H1 (cell line): ENCODE measurements at regions not wholly inside any gene's neighbourhood (a gene's known extent, or its start where the extent isn't known, plus 50 kb on each side); places are given as distances from the start of the nearest gene placed in this dataset.
A peak's percentile ranks its signal among the peaks of the same experiment; 100 is the strongest.

Experiments
- ATF2 ChIP-seq: IDR thresholded peaks from 2 replicates; pipeline ENCODE4 v1.6.1; 2012; ENCODE audit warnings: low read length, inconsistent platforms
- BCL11A ChIP-seq, 2 experiments: IDR thresholded peaks; one replicate each; pipeline ENCODE4 v1.6.1; 2011; ENCODE audit warnings: low read depth in 2 of 2, low read length in 2 of 2, mild to moderate bottlenecking in 2 of 2
- CBX5 ChIP-seq: fragments of 300-800, 300-1000 bp; sonication (generic); IDR thresholded peaks from 2 replicates; pipeline ENCODE4 v1.7.1; 2016; ENCODE audit warnings: antibody characterized with exemption, low read length, low read depth
- CBX8 ChIP-seq: fragments of 300-800, 300-1000 bp; sonication (generic); IDR thresholded peaks from 2 replicates; pipeline ENCODE4 v1.7.1; 2016; ENCODE audit warnings: low read depth, low read length, borderline replicate concordance
- CHD2 ChIP-seq: IDR thresholded peaks from 2 replicates; pipeline ENCODE4 v1.6.1; 2012; ENCODE audit warnings: low read length, improper control_type of control experiment
- CTCF ChIP-seq, 3 experiments: IDR thresholded peaks; 1 replicate in 2 of 3; 2 replicates in 1 of 3; pipeline versions ENCODE4 v1.5.1 to v1.6.1; 2011; ENCODE audit warnings: low read length in 3 of 3, mild to moderate bottlenecking in 3 of 3, inconsistent platforms in 2 of 3, low read depth in 1 of 3, moderate library complexity in 1 of 3; ENCODE audit not compliant: insufficient read depth in 1 of 3; ENCODE audit errors: control extremely low read depth in 1 of 3
- E2F6 ChIP-seq: IDR thresholded peaks from 2 replicates; pipeline ENCODE4 v1.6.1; 2012; ENCODE audit warnings: inconsistent platforms
- EP300 ChIP-seq, 2 experiments: IDR thresholded peaks; 1 replicate in 1 of 2; 2 replicates in 1 of 2; pipeline ENCODE4 v1.6.1; 2011 to 2012; ENCODE audit warnings: low read depth in 2 of 2, low read length in 2 of 2, mild to moderate bottlenecking in 2 of 2, borderline replicate concordance in 1 of 2, inconsistent platforms in 1 of 2, moderate library complexity in 1 of 2
- EZH2 ChIP-seq: fragments of 200-600 bp; sonication (generic); IDR thresholded peaks from 2 replicates; pipeline ENCODE4 v1.7.1; 2012; ENCODE audit warnings: low read depth, mild to moderate bottlenecking, moderate library complexity, low read length, inconsistent platforms; ENCODE audit not compliant: severe bottlenecking
- HDAC6 ChIP-seq: IDR thresholded peaks from one replicate; pipeline ENCODE4 v1.7.1; 2012; ENCODE audit warnings: low read depth, mild to moderate bottlenecking, inconsistent platforms, low read length, moderate library complexity
- JUND ChIP-seq: IDR thresholded peaks from 2 replicates; pipeline ENCODE4 v1.6.1; 2011; ENCODE audit warnings: mild to moderate bottlenecking, improper control_type of control experiment, low read length
- KDM4A ChIP-seq: IDR thresholded peaks from one replicate; pipeline ENCODE4 v1.7.1; 2012; ENCODE audit warnings: low read depth, mild to moderate bottlenecking, moderate library complexity, low read length, inconsistent platforms; ENCODE audit not compliant: severe bottlenecking
- KDM5A ChIP-seq: fragments of 200-600 bp; IDR thresholded peaks from 2 replicates; pipeline ENCODE4 v1.7.1; 2012; ENCODE audit warnings: mild to moderate bottlenecking, low read length, inconsistent platforms, mixed read lengths
- POLR2AphosphoS5 ChIP-seq: IDR thresholded peaks from 2 replicates; pipeline ENCODE4 v1.6.1; 2011; ENCODE audit warnings: low read depth, low read length
- RBBP5 ChIP-seq: IDR thresholded peaks from 2 replicates; pipeline ENCODE4 v1.7.1; 2012; ENCODE audit warnings: low read depth, mild to moderate bottlenecking, inconsistent platforms, low read length, moderate library complexity, borderline replicate concordance
- RXRA ChIP-seq: IDR thresholded peaks from 2 replicates; pipeline ENCODE4 v1.6.1; 2011; ENCODE audit warnings: low read depth, mild to moderate bottlenecking, low read length, moderate library complexity; ENCODE audit not compliant: insufficient read depth
- SAP30 ChIP-seq: fragments of 300-600 bp; sonication (generic); IDR thresholded peaks from 2 replicates; pipeline ENCODE4 v1.7.1; 2012; ENCODE audit warnings: low read length, moderate library complexity, mild to moderate bottlenecking, inconsistent platforms; ENCODE audit not compliant: insufficient read depth, insufficient replicate concordance
- SIX5 ChIP-seq: IDR thresholded peaks from 2 replicates; pipeline ENCODE4 v1.6.1; 2011; ENCODE audit warnings: mild to moderate bottlenecking, low read depth, low read length
- SP1 ChIP-seq: IDR thresholded peaks from 2 replicates; pipeline ENCODE4 v1.6.1; 2011; ENCODE audit warnings: low read depth, low read length
- SP4 ChIP-seq: IDR thresholded peaks from 2 replicates; pipeline ENCODE4 v1.6.1; 2012; ENCODE audit warnings: low read length, inconsistent platforms
- SUZ12 ChIP-seq: fragments of 200-600 bp; sonication (generic); IDR thresholded peaks from 2 replicates; pipeline ENCODE4 v1.6.1; 2012; ENCODE audit warnings: mild to moderate bottlenecking, inconsistent platforms, low read length, moderate library complexity, mixed read lengths

- TF ChIP-seq ATF2 = no peak
- no peak for TF ChIP-seq SP1
- no peak for TF ChIP-seq HDAC6
- no peak for TF ChIP-seq CBX8
- TF ChIP-seq SIX5 = no peak
- no peak for TF ChIP-seq CHD2
- no peak for TF ChIP-seq KDM4A
- no peak for TF ChIP-seq SUZ12
- TF ChIP-seq SP4 = no peak
- no peak for TF ChIP-seq KDM5A
- TF ChIP-seq POLR2AphosphoS5 = no peak
- no peak for TF ChIP-seq SAP30
- TF ChIP-seq EP300 (IDR thresholded peaks at IDR 0.05; ENCODE audit: borderline replicate concordance in 1 of 2, low read depth in 2 of 2, low read length in 2 of 2) = no peak
- TF ChIP-seq BCL11A (IDR thresholded peaks at IDR 0.05; ENCODE audit: low read depth in 2 of 2, low read length in 2 of 2) = no peak
- TF ChIP-seq CTCF (IDR thresholded peaks at IDR 0.05; ENCODE audit: control extremely low read depth in 1 of 3, insufficient read depth in 1 of 3, low read depth in 1 of 3, low read length in 3 of 3) = peak in 2 of 3 experiments; percentile 45 to 59; a peak in 3 of 4 replicates
- TF ChIP-seq JUND = no peak
- TF ChIP-seq E2F6 = 0 out of 2 replicates have a peak, but pooled peaks have one; percentile 9
- no peak for TF ChIP-seq EZH2
- no peak for TF ChIP-seq RBBP5
- no peak for TF ChIP-seq CBX5
- no peak for TF ChIP-seq RXRA
Observed at GRCh38 chr6:139881728-139882211, 507.3 kb upstream of the CITED2 start (continued).
